ENCODE measurements at regions not wholly inside any gene's neighbourhood (a gene's known extent, or its start where the extent isn't known, plus 50 kb on each side); places are given as distances from the start of the nearest gene placed in this dataset.

- TF ChIP-seq ZNF768 (tag by site-specific recombination; IDR thresholded peaks at IDR 0.05) (no peak), ZNF621 (tag by site-specific recombination; IDR thresholded peaks at IDR 0.05) (no peak), ZNF157 (tag by site-specific recombination; IDR thresholded peaks at IDR 0.05) (no peak), ZNF677 (tag by site-specific recombination; IDR thresholded peaks at IDR 0.05) (no peak), ZNF132 (tag by site-specific recombination; IDR thresholded peaks at IDR 0.05; ENCODE audit: borderline replicate concordance) (no peak), ZNF280C (tag by site-specific recombination; IDR thresholded peaks at IDR 0.05) (no peak)
Measured at GRCh38 chr2:204337638-204338037, 207.6 kb upstream of the PARD3B start (continued).

- Histone ChIP-seq H3K36me3 (ENCODE audit: control insufficient read depth in 2 of 2, insufficient read depth in 1 of 2, low read length in 2 of 2) (no peaks in the 10 kb centered on the region), H3K4me1 (ENCODE audit: control insufficient read depth, insufficient read depth, low read length) (no peaks in the 10 kb centered on the region), H3K27ac (ENCODE audit: extremely low read depth, low read depth, low read length) (no peak overlapping the region), H3K9me3 (ENCODE audit: control insufficient read depth, insufficient read depth, low read depth, low read length) (no peaks in the 10 kb centered on the region), H3K4me3 (ENCODE audit: low read depth, low read length) (no peak overlapping the region)
- POLR2A ChIA-PET: no interaction called here
- CTCF ChIA-PET: no interaction called here
- TF ChIP-seq ZBTB1 (tag by site-specific recombination; IDR thresholded peaks at IDR 0.05) (no peak), ZNF658 (tag by site-specific recombination; IDR thresholded peaks at IDR 0.05) (no peak), ZNF555 (tag by site-specific recombination; conservative IDR thresholded peaks at IDR 0.05) (no peak), EGR2 (tag by site-specific recombination; IDR thresholded peaks at IDR 0.05; ENCODE audit: low read depth) (no peak), ZNF175 (tag by site-specific recombination; IDR thresholded peaks at IDR 0.05) (no peak), ZNF169 (tag by site-specific recombination; IDR thresholded peaks at IDR 0.05) (no peak), ZNF311 (tag by site-specific recombination; IDR thresholded peaks at IDR 0.05; ENCODE audit: borderline replicate concordance) (no peak), ZNF677 (tag by site-specific recombination; IDR thresholded peaks at IDR 0.05) (no peak), ZNF26 (tag by site-specific recombination; IDR thresholded peaks at IDR 0.05) (no peak), KLF16 (tag by site-specific recombination; IDR thresholded peaks at IDR 0.05) (no peak), ZNF133 (tag by site-specific recombination; IDR thresholded peaks at IDR 0.05) (no peak)
Measured at GRCh38 chr2:204339212-204339715, 206.0 kb upstream of the PARD3B start.

GRCh38 chr2:204340511-204340910, 204.8 kb upstream of the PARD3B start:
- no peaks in the 10 kb centered on the region for H3K9me3 ChIP-seq (ENCODE audit: control insufficient read depth, insufficient read depth, low read depth, low read length)
- ChIA-PET CTCF (no interaction called here), POLR2A (interaction anchor here (0.6 kb wide), 1 partner anchor 67 kb away, joined by 6 read pairs; no protein-coding TSS in a partner anchor)
- H3K4me3 ChIP-seq (ENCODE audit: low read depth, low read length): no peak overlapping the region
- H3K36me3 ChIP-seq (ENCODE audit: control insufficient read depth in 2 of 2, insufficient read depth in 1 of 2, low read length in 2 of 2): no peaks in the 10 kb centered on the region
- no peak overlapping the region for H3K27ac ChIP-seq (ENCODE audit: extremely low read depth, low read depth, low read length)
- no peaks in the 10 kb centered on the region for H3K4me1 ChIP-seq (ENCODE audit: control insufficient read depth, insufficient read depth, low read length)
- TF ChIP-seq PRDM6 (tag by site-specific recombination; IDR thresholded peaks at IDR 0.05) (no peak), ZNF132 (tag by site-specific recombination; IDR thresholded peaks at IDR 0.05; ENCODE audit: borderline replicate concordance) (no peak), MYNN (tag by site-specific recombination; IDR thresholded peaks at IDR 0.05; ENCODE audit: borderline replicate concordance) (no peak), ZNF404 (tag by site-specific recombination; IDR thresholded peaks at IDR 0.05) (no peak), REPIN1 (tag by site-specific recombination; IDR thresholded peaks at IDR 0.05; ENCODE audit: low read depth) (no peak), ZNF623 (tag by site-specific recombination; IDR thresholded peaks at IDR 0.05) (no peak), ZNF174 (tag by site-specific recombination; IDR thresholded peaks at IDR 0.05) (no peak), ZNF792 (tag by site-specific recombination; IDR thresholded peaks at IDR 0.05) (no peak), ZBTB49 (tag by site-specific recombination; IDR thresholded peaks at IDR 0.05; ENCODE audit: low read depth) (no peak), ZNF112 (tag by site-specific recombination; IDR thresholded peaks at IDR 0.05) (no peak), ZBTB17 (tag by site-specific recombination; IDR thresholded peaks at IDR 0.05) (no peak), ZNF324 (tag by site-specific recombination; IDR thresholded peaks at IDR 0.05) (no peak)

Measured in HEK293 (cell line).